Testis (tissue), 2 donors: ENCODE measurements at regions not wholly inside any gene's neighbourhood (a gene's known extent, or its start where the extent isn't known, plus 50 kb on each side); places are given as distances from the start of the nearest gene placed in this dataset.

Experiments used
- DNase-seq: peaks from one replicate; pipeline ENCODE4 v3.0.0-alpha.2; 2019
- H3K27ac ChIP-seq, 2 donors: fragments of 200-600 bp; sonication (generic); one replicate each; pipeline ENCODE4 v1.5.1; 2019
- H3K27me3 ChIP-seq: fragments of 200-600 bp; sonication (generic); one replicate; pipeline ENCODE4 v1.5.1; 2019
- H3K36me3 ChIP-seq: fragments of 200-600 bp; sonication (generic); one replicate; pipeline ENCODE4 v1.5.1; 2017; ENCODE audit warnings: low read depth; ENCODE audit errors: missing control alignments
- H3K4me1 ChIP-seq: fragments of 200-600 bp; sonication (generic); one replicate; pipeline ENCODE4 v1.5.1; 2019
- H3K4me3 ChIP-seq, 2 donors: fragments of 200-600 bp; sonication (generic); one replicate each; pipeline ENCODE4 v1.5.1; 2017 to 2019
- H3K9me3 ChIP-seq: fragments of 200-600 bp; sonication (generic); one replicate; pipeline ENCODE4 v1.5.1; 2017
- CTCF ChIP-seq, 3 experiments: fragments of 450-650 bp in 2 of 3; fragments of 200-600 bp in 1 of 3; sonication (generic) in 1 of 3; IDR thresholded peaks; one replicate each; pipeline ENCODE4 v1.5.1; 2016 to 2019; ENCODE audit warnings: antibody characterized with exemption in 3 of 3, mild to moderate bottlenecking in 2 of 3, moderate library complexity in 1 of 3
- POLR2A ChIP-seq: fragments of 450-650 bp; IDR thresholded peaks from one replicate; pipeline ENCODE4 v1.6.1; 2017; ENCODE audit warnings: antibody characterized with exemption, mild to moderate bottlenecking, moderate library complexity
- WGBS, 2 donors: methylation state at CpG; one replicate each; pipeline ENCODE4 v1.1.5; 2018; 5-methylcytosine and 5-hydroxymethylcytosine counted together
- intact Hi-C: fragments of 100-400 bp; cut with DNase I; formaldehyde crosslinking; loops from one replicate; pipeline ENCODE4 v1.15.1; 2023; ENCODE audit warnings: low total_unique reads

- no peak for TF ChIP-seq POLR2A
- TF ChIP-seq CTCF (IDR thresholded peaks at IDR 0.05), result no peak
- no peaks in the 10 kb centered on the region for H3K27me3 ChIP-seq
- DNase-seq, result no peak
- intact Hi-C loops, result no loop called here
- H3K4me3 ChIP-seq, result no peak overlapping the region
- no peaks in the 10 kb centered on the region for H3K4me1 ChIP-seq
- H3K9me3 ChIP-seq, result no peaks in the 10 kb centered on the region
- WGBS, 2 donors, result 85 to 91% methylated on average over 7 of the region's 7 CpGs
- no peak overlapping the region for H3K27ac ChIP-seq
- no peaks in the 10 kb centered on the region for H3K36me3 ChIP-seq
Measured at GRCh38 chr17:15161395-15161794, 103.7 kb downstream of the PMP22 start.

GRCh38 chr17:15157051-15157450 lies 108.1 kb downstream of the PMP22 start:
- DNase-seq, result no peak
- WGBS, 2 donors, result 64 to 72% methylated on average over 5 of the region's 5 CpGs

GRCh38 chr17:15154618-15155017 lies 110.5 kb downstream of the PMP22 start:
- intact Hi-C loops, result no loop called here
- H3K27ac ChIP-seq, result no peak overlapping the region
- H3K4me1 ChIP-seq, result no peaks in the 10 kb centered on the region
- no peaks in the 10 kb centered on the region for H3K36me3 ChIP-seq
- no peak overlapping the region for H3K4me3 ChIP-seq
- WGBS, 2 donors, result 83 to 88% methylated on average over 2 of the region's 2 CpGs
- DNase-seq, result no peak
- H3K9me3 ChIP-seq, result no peaks in the 10 kb centered on the region
- H3K27me3 ChIP-seq, result no peaks in the 10 kb centered on the region
- TF ChIP-seq POLR2A (no peak), CTCF (IDR thresholded peaks at IDR 0.05) (no peak)

More at GRCh38 chr17:15157051-15157450, 108.1 kb downstream of the PMP22 start:
- intact Hi-C loops, result no loop called here
- H3K4me1 ChIP-seq, result no peaks in the 10 kb centered on the region
- H3K9me3 ChIP-seq, result no peaks in the 10 kb centered on the region
- no peaks in the 10 kb centered on the region for H3K36me3 ChIP-seq
- H3K4me3 ChIP-seq, result no peak overlapping the region
- TF ChIP-seq POLR2A (no peak), CTCF (IDR thresholded peaks at IDR 0.05) (no peak)
- no peak overlapping the region for H3K27ac ChIP-seq
- no peaks in the 10 kb centered on the region for H3K27me3 ChIP-seq

GRCh38 chr17:15145621-15146020 lies 119.5 kb downstream of the PMP22 start:
- Histone ChIP-seq H3K9me3 (no peaks in the 10 kb centered on the region), H3K4me1 (no peaks in the 10 kb centered on the region), H3K36me3 (no peaks in the 10 kb centered on the region), H3K27ac (no peak overlapping the region), H3K27me3 (no peaks in the 10 kb centered on the region), H3K4me3 (no peak overlapping the region)
- intact Hi-C loops, result no loop called here
- DNase-seq, result no peak
- no peak for TF ChIP-seq POLR2A
- 31 to 54% methylated on average over 5 of the region's 5 CpGs for WGBS, 2 donors

- no peak for DNase-seq
Measured at GRCh38 chr17:15143524-15143923, 121.6 kb downstream of the PMP22 start.

More at GRCh38 chr17:15143524-15143923, 121.6 kb downstream of the PMP22 start:
- intact Hi-C loops, result no loop called here
- no peak overlapping the region for H3K4me3 ChIP-seq
- WGBS, 2 donors, result 53 to 70% methylated on average over 6 of the region's 6 CpGs
- H3K36me3 ChIP-seq, result no peaks in the 10 kb centered on the region
- no peak overlapping the region for H3K27ac ChIP-seq
- H3K27me3 ChIP-seq, result no peaks in the 10 kb centered on the region
- TF ChIP-seq CTCF (IDR thresholded peaks at IDR 0.05) (no peak), POLR2A (no peak)
- no peaks in the 10 kb centered on the region for H3K4me1 ChIP-seq
- H3K9me3 ChIP-seq, result no peaks in the 10 kb centered on the region
